Right lobe of liver (tissue), 6 donors: ENCODE measurements at regions not wholly inside any gene's neighbourhood (a gene's known extent, or its start where the extent isn't known, plus 50 kb on each side); places are given as distances from the start of the nearest gene placed in this dataset.

Source experiments
- ATAC-seq, 4 donors: fragments of 200-7000 bp; cut with Tn5 transposase; one replicate each; pipeline ENCODE4 v1.9.1; 2020; ENCODE audit warnings: mild to moderate bottlenecking in 4 of 4, moderate library complexity in 4 of 4
- DNase-seq, 3 donors: peaks; one replicate each; pipeline ENCODE4 v3.0.0-alpha.2; 2020
- H3K27ac ChIP-seq, 3 donors: fragments of 200-600 bp; one replicate each; pipeline ENCODE4 v1.8.0; 2022
- H3K27me3 ChIP-seq, 2 donors: fragments of 200-600 bp; one replicate each; pipeline ENCODE4 v1.8.0; 2022
- H3K36me3 ChIP-seq, 4 donors: fragments of 200-600 bp; sonication (generic) in 1 of 4; one replicate each; pipeline versions ENCODE4 v1.5.1 to v1.8.0; 2017 to 2022; ENCODE audit warnings: control low read depth in 1 of 4
- H3K4me1 ChIP-seq, 4 donors: fragments of 200-600 bp; sonication (generic) in 1 of 4; one replicate each; pipeline versions ENCODE4 v1.5.1 to v1.8.0; 2017 to 2022; ENCODE audit warnings: control low read depth in 1 of 4
- H3K4me3 ChIP-seq, 3 donors: fragments of 200-600 bp; one replicate each; pipeline ENCODE4 v1.8.0; 2022
- H3K9me3 ChIP-seq, 4 donors: fragments of 200-600 bp; sonication (generic) in 1 of 4; one replicate each; pipeline versions ENCODE4 v1.5.1 to v1.8.0; 2017 to 2022; ENCODE audit warnings: control low read depth in 1 of 4
- POLR2A ChIP-seq: fragments of 450-650 bp; IDR thresholded peaks from one replicate; pipeline ENCODE4 v1.6.1; 2017; ENCODE audit warnings: antibody characterized with exemption, mild to moderate bottlenecking
- WGBS: methylation state at CpG from one replicate; pipeline ENCODE4 v1.1.6; 2018; ENCODE audit warnings: low coverage, low lambda C conversion rate; ENCODE audit not compliant: insufficient coverage; ENCODE audit errors: missing lambda C conversion rate; 5-methylcytosine and 5-hydroxymethylcytosine counted together
- intact Hi-C, 2 donors: fragments of 100-400 bp; cut with DNase I; formaldehyde crosslinking; loops; one replicate each; pipeline versions ENCODE4 v1.11.2 to v1.14.1; 2022
- TF ChIP-seq, protein P1 (sequence below), 4 donors: fragments of 200-600 bp in 3 of 4; fragments of 450-650 bp in 1 of 4; IDR thresholded peaks; one replicate each; pipeline versions ENCODE4 v1.5.1 to v1.8.0; 2016 to 2022; ENCODE audit warnings: antibody characterized with exemption in 4 of 4, mild to moderate bottlenecking in 2 of 4
- donor health status: DM: no; HTN: yes; CAD: no.
- donor health status: DM: no; HTN: no; CAD: no.
- donor health status: DM: no; HTN: no; CAD: no.
- donor health status: DM: no; HTN: yes; CAD: no.
- donor health status: DM: no; HTN: yes; CAD: no.

DNA sequence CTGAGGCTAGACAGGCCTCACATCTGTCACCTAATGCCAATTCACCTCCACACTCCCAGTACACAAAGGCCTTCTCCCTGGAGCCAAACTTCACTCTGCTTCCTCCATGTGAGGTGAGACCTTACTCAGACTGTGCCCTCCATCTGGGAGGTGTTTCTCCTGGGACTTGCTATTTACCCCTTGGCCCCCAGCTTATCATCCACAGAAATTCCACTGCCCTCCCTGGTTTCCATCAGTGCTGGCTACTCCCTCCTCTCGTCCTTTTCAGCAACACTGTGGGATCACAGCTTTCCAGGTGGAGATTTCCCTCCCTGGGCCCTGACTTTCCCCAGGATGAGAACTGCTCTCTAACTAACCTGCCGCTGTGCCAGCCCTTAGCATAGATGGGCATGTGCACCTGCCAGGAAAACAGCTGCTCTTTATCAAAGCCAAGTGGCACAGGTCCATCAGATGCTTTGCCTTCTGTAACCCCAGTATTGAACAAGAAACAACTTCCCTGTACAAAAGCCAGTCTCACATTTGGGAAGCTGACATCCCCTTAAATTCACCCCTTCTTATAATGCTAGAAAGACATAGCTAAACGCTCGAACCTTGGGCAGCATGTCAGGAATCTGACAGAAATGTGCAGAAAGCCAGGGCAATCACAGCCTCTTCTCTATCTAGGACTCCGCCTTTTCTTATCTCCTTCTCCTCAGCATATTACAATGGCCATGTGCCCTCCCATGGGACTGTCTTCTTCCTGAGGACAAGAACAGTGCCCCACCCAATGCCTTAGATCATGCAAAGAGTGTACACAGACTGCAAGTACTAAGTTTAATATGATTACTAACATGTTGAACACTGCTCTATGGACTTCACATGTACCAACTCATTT lies 535.5 kb upstream of the ID2 start:
- Histone ChIP-seq H3K36me3 (no peaks in the 10 kb centered on the region), H3K9me3 (no peaks in the 10 kb centered on the region), H3K4me1 (peaks cover 0 to 30% (median 7%) of the 10 kb centered on the region in 4 donors), H3K27ac (peak overlapping the region; percentile 37 to 72 (median 72)), H3K27me3 (no peaks in the 10 kb centered on the region), H3K4me3 (no peak overlapping the region)
- ATAC-seq (peak; percentile 67 to 82 (median 78)), DNase-seq (peak; percentile 71 to 80 (median 76))
- TF ChIP-seq POLR2A, result peak; percentile 16
- TF ChIP-seq, protein P1, sequence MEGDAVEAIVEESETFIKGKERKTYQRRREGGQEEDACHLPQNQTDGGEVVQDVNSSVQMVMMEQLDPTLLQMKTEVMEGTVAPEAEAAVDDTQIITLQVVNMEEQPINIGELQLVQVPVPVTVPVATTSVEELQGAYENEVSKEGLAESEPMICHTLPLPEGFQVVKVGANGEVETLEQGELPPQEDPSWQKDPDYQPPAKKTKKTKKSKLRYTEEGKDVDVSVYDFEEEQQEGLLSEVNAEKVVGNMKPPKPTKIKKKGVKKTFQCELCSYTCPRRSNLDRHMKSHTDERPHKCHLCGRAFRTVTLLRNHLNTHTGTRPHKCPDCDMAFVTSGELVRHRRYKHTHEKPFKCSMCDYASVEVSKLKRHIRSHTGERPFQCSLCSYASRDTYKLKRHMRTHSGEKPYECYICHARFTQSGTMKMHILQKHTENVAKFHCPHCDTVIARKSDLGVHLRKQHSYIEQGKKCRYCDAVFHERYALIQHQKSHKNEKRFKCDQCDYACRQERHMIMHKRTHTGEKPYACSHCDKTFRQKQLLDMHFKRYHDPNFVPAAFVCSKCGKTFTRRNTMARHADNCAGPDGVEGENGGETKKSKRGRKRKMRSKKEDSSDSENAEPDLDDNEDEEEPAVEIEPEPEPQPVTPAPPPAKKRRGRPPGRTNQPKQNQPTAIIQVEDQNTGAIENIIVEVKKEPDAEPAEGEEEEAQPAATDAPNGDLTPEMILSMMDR (IDR thresholded peaks at IDR 0.05), result no peak
- WGBS, result 37% methylated on average over 4 of the region's 5 CpGs
- intact Hi-C loops, result no loop called here

DNA sequence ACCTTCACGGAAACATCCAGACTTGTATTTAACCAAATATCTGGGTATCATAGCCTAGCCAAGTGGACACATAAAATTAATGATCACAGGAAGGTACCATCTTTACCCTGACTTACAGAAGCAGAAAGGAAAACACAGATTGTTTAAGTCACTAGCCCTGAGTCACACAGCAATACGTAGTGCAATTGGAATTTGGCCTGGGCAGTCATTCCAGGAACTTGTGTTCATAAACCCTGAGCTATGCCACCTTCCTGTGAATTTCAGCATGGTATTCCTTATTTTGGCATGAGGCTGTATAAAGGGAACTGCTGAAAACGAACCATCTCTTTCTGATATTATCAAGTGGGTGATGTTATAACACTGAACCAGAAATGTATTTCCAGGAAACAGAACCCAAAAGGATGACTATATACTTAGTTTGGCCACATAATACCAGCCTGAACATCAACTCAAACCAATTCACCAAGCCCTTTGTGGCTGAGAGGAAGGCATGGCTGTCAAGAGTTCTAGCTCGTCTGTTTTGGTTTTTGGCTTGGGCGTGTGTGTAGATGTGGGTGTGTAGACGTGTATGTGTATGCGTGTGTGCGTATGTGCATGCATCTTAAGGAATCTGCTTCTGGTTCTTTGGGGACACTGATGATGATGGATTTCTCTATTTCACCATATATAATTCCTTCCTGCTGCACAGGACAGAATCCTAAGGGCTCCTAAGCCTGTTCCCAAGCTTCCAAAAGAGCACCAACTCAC lies 533.4 kb upstream of the ID2 start:
- Histone ChIP-seq H3K4me1 (peaks cover 0 to 30% (median 7%) of the 10 kb centered on the region in 4 donors), H3K27ac (peak overlapping the region in 1 of 3 donors; percentile 26), H3K9me3 (no peaks in the 10 kb centered on the region), H3K27me3 (no peaks in the 10 kb centered on the region), H3K36me3 (no peaks in the 10 kb centered on the region), H3K4me3 (no peak overlapping the region)
- WGBS, result 68% methylated on average over 5 of the region's 8 CpGs
- no peak for TF ChIP-seq POLR2A
- TF ChIP-seq, protein P1 (IDR thresholded peaks at IDR 0.05), result no peak
- DNase-seq, result no peak
- intact Hi-C loops, result no loop called here
- peak in 3 of 4 donors; percentile 28 to 55 (median 40) for ATAC-seq

DNA sequence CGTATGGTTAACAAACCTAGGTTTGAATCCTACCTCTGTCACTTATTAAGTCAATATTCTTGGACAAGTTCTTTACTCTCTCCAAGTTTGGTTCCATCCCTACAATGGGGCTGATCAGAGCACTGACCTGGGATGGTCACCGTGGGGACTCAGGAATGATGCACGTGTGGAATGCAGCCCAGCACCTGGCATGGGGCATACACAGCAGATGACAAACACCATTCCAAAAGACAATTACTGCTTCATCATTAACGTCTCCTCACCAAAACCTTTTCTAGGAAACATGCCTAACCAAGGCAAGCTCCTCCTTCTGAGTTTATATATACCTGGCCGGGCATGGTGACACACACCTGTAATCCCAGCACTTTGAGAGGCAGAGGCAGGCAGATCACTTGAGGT lies 532.9 kb upstream of the ID2 start:
- DNase-seq (no peak), ATAC-seq (no peak)
- Histone ChIP-seq H3K27me3 (no peaks in the 10 kb centered on the region), H3K27ac (peak overlapping the region in 1 of 3 donors; percentile 26), H3K4me3 (no peak overlapping the region), H3K36me3 (no peaks in the 10 kb centered on the region), H3K9me3 (no peaks in the 10 kb centered on the region), H3K4me1 (peaks cover 0 to 30% (median 7%) of the 10 kb centered on the region in 4 donors)
- WGBS, result 76% methylated on average over 4 of the region's 5 CpGs
- TF ChIP-seq, protein P1 (IDR thresholded peaks at IDR 0.05), result no peak
- no peak for TF ChIP-seq POLR2A
- intact Hi-C loops, result no loop called here

DNA sequence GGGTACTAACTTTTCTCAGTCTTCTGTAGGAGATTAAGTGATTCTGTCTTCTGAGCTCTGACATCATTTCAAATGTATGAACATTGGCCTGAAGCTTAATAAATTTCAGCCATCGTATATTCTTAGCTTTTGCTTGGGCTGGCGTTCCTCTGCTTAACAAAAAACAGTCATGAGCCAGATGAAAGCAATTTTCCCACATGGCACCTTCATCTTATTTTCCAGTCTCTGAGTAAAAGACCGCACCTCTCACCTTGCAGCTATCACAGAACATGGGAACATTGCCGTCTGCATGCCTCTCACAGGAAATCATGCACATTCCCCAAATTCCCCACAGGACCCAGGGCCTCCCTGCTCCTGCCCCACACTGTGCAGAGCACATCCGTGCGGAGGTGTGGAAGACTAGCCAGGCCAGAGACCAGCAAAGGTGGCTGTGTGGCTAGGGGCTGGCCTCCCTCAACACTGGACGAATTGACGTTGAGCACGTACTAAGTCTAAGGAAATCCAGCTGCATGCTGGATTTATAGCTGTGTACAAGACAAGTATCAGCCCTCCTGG lies 531.8 kb upstream of the ID2 start:
- Histone ChIP-seq H3K36me3 (no peaks in the 10 kb centered on the region), H3K27me3 (no peaks in the 10 kb centered on the region), H3K4me1 (peaks cover 0 to 22% (median 7%) of the 10 kb centered on the region in 4 donors), H3K4me3 (no peak overlapping the region), H3K9me3 (no peaks in the 10 kb centered on the region), H3K27ac (no peak overlapping the region)
- no peak for DNase-seq
- 91% methylated on average over 9 of the region's 9 CpGs for WGBS
- TF ChIP-seq, protein P1 (IDR thresholded peaks at IDR 0.05), result no peak
- no peak for TF ChIP-seq POLR2A
- ATAC-seq, result no peak
- intact Hi-C loops, result no loop called here
